CD4-positive, alpha-beta T cell (primary cell): ENCODE measurements at regions not wholly inside any gene's neighbourhood (a gene's known extent, or its start where the extent isn't known, plus 50 kb on each side); places are given as distances from the start of the nearest gene placed in this dataset.

ENCODE experiments used
- ATAC-seq: fragments of 200-7000 bp; cut with Tn5 transposase; one replicate; pipeline ENCODE4 v1.10.0; 2022; ENCODE audit warnings: mild to moderate bottlenecking; ENCODE audit not compliant: poor library complexity
- CTCF ChIA-PET: fragments of 350-600 bp; sonication (Branson Sonifier 250); formaldehyde crosslinking; loops from one replicate; lab custom pipeline; 2021; ENCODE audit warnings: antibody characterized with exemption, inconsistent platforms; lab: Charles Lee
- POLR2A ChIA-PET: fragments of 350-600 bp; sonication (Branson Sonifier 250); formaldehyde crosslinking; loops from one replicate; lab custom pipeline; 2021; ENCODE audit warnings: antibody characterized with exemption, inconsistent platforms; lab: Charles Lee
- DNase-seq, 14 experiments: peaks; one replicate each; pipeline ENCODE4 v3.0.0-alpha.2; 2013 to 2020; ENCODE audit warnings: mixed read lengths in 2 of 14
- H3K27ac ChIP-seq, 2 donors: one replicate each; pipeline versions ENCODE4 v1.5.1 to v1.7.0; 2013; ENCODE audit warnings: low read length in 2 of 2, low read depth in 1 of 2, mild to moderate bottlenecking in 1 of 2
- H3K27me3 ChIP-seq, 2 experiments: 1 replicate in 1 of 2; 2 replicates in 1 of 2; pipeline versions ENCODE4 v1.6.1 to v1.7.0; 2013; ENCODE audit warnings: low read length in 2 of 2, control low read depth in 1 of 2, mild to moderate bottlenecking in 1 of 2, moderate library complexity in 1 of 2; ENCODE audit not compliant: insufficient read depth in 2 of 2, control insufficient read depth in 1 of 2
- H3K36me3 ChIP-seq: one replicate; pipeline ENCODE4 v1.6.1; 2013; ENCODE audit warnings: low read length, control low read depth; ENCODE audit not compliant: insufficient read depth
- H3K4me1 ChIP-seq: one replicate; pipeline ENCODE4 v1.6.1; 2013; ENCODE audit warnings: low read length, control low read depth; ENCODE audit not compliant: insufficient read depth
- H3K4me3 ChIP-seq: one replicate; pipeline ENCODE4 v1.5.1; 2013; ENCODE audit warnings: mild to moderate bottlenecking, low read length, moderate library complexity
- H3K9me3 ChIP-seq, 2 experiments: 1 replicate in 1 of 2; 2 replicates in 1 of 2; pipeline versions ENCODE4 v1.6.1 to v1.7.0; 2013; ENCODE audit warnings: low read length in 2 of 2, mild to moderate bottlenecking in 2 of 2, control low read depth in 1 of 2, moderate library complexity in 1 of 2; ENCODE audit not compliant: control insufficient read depth in 1 of 2, insufficient read depth in 1 of 2
- H3K27ac Mint-ChIP-seq: one replicate; pipeline ENCODE4 v1.8.0; 2020; ENCODE audit warnings: mixed read lengths
- H3K27me3 Mint-ChIP-seq: one replicate; pipeline ENCODE4 v1.8.0; 2021; ENCODE audit warnings: mixed read lengths
- H3K36me3 Mint-ChIP-seq: one replicate; pipeline ENCODE4 v1.8.0; 2021; ENCODE audit warnings: low read depth, mixed read lengths
- H3K4me1 Mint-ChIP-seq: one replicate; pipeline ENCODE4 v1.8.0; 2021; ENCODE audit warnings: low read depth, mixed read lengths
- H3K4me3 Mint-ChIP-seq: one replicate; pipeline ENCODE4 v1.8.0; 2020; ENCODE audit warnings: mild to moderate bottlenecking, mixed read lengths
- H3K9me3 Mint-ChIP-seq: one replicate; pipeline ENCODE4 v1.8.0; 2020; ENCODE audit warnings: mixed read lengths
- intact Hi-C, 2 experiments: fragments of 100-400 bp; cut with DNase I in 1 of 2; cut with micrococcal nuclease in 1 of 2; formaldehyde crosslinking; loops; one replicate each; pipeline versions ENCODE4 v1.15.1 to v1.9.0; 2023 to 2025; cut with DNase I, micrococcal nuclease
- TF ChIP-seq, protein P1 (sequence below): fragments of 200-600 bp; IDR thresholded peaks from one replicate; pipeline ENCODE4 v1.8.0; 2022; ENCODE audit warnings: antibody characterized with exemption, mild to moderate bottlenecking

DNA sequence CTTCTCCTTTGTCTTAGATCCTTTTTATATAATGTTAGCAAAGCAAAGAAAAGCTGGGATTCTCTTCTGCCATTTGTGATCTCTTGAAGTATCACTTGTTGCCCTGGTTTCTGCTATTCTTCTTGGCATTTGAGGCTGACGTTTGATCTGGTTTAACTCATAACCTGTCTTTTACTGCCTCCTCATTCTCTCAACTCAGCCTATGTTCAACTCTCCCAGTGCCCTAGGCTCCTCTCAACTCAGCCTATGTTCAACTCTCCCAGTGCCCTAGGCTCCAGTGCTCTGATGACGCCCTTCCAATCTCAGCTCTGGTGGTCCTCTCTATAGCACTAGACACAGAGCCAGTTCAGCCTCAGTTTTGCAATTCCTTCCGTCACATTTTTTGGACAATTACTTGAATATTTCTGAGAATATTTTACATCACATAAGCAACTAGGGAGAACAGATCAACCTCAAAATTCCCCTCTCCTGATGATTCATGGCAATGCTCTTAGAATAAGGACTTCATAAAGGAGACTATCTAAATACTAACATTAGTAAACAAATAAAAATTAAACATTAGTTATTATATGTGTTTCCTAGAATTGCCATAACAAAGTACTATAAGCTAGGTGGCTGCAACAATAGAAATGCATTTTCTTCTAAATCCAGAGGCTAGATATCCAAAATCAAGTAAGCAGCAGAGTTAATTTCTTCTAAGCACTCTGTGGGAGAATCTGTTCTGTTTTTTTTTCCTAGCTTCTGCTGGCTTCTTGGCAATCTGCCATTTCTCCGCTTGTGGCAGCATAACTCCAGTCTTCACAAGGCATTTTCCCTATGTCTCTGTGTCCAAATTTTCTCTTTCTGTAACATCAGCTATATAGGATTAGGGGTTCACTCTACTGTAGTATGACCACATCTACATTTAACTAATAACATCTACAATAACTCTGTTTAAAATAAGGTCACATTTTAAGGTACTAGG is 662.1 kb upstream of the FTMT start:
- no peaks in the 10 kb centered on the region for H3K4me1 ChIP-seq
- POLR2A ChIA-PET, result no interaction called here
- no peaks in the 10 kb centered on the region for H3K9me3 ChIP-seq
- H3K27me3 ChIP-seq, result no peaks in the 10 kb centered on the region
- TF ChIP-seq, protein P1, sequence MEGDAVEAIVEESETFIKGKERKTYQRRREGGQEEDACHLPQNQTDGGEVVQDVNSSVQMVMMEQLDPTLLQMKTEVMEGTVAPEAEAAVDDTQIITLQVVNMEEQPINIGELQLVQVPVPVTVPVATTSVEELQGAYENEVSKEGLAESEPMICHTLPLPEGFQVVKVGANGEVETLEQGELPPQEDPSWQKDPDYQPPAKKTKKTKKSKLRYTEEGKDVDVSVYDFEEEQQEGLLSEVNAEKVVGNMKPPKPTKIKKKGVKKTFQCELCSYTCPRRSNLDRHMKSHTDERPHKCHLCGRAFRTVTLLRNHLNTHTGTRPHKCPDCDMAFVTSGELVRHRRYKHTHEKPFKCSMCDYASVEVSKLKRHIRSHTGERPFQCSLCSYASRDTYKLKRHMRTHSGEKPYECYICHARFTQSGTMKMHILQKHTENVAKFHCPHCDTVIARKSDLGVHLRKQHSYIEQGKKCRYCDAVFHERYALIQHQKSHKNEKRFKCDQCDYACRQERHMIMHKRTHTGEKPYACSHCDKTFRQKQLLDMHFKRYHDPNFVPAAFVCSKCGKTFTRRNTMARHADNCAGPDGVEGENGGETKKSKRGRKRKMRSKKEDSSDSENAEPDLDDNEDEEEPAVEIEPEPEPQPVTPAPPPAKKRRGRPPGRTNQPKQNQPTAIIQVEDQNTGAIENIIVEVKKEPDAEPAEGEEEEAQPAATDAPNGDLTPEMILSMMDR, result no peak
- no peak overlapping the region for H3K27ac ChIP-seq
- Mint-ChIP-seq H3K27me3 (no peaks in the 10 kb centered on the region), H3K36me3 (no peaks in the 10 kb centered on the region), H3K9me3 (peaks cover 8% of the 10 kb centered on the region), H3K4me1 (no peaks in the 10 kb centered on the region), H3K4me3 (no peak overlapping the region), H3K27ac (no peak overlapping the region)
- intact Hi-C loops, result no loop called here
- ATAC-seq (no peak), DNase-seq (no peak)
- no peaks in the 10 kb centered on the region for H3K36me3 ChIP-seq
- CTCF ChIA-PET, result no interaction called here
- H3K4me3 ChIP-seq, result no peak overlapping the region

DNA sequence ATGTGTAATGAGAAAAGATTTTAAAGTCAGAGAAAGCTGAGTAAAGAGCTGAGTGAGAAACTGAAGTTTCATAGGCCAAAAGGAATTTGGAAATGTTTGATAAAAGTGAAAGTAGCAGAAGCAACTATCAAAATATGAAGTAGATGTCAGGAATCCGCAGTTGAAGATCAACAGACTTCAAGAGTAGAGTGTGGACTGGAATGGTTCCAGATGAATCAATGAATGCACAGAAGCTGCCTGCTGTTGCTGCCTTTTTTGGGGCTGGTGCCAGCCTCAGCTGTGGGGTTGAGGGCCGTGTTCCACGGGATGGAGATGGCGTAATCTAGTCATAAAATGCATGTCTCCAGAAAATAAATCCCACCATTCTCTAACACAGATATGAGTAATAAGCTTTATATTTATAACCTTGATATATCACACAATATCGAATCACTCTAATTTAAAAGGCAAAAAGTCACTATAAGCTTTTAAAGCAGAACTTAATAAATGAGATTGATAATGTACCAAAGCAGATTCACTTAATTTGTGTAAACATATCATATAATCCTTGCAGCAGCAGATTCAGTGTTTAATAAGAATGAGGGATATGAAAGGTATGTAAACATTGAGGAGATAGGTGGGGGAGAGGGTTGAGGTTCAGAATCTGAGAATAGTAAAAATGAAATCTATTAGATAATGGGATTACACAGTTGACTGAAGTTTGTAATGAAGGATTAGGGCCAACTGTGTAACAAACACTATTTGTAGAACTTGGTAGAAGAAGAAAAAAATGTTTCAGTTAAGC is 652.3 kb upstream of the FTMT start:
- Mint-ChIP-seq H3K27me3 (no peaks in the 10 kb centered on the region), H3K9me3 (peaks cover 3% of the 10 kb centered on the region), H3K27ac (no peak overlapping the region), H3K4me1 (no peaks in the 10 kb centered on the region), H3K36me3 (no peaks in the 10 kb centered on the region), H3K4me3 (no peak overlapping the region)
- CTCF ChIA-PET, result no interaction called here
- Histone ChIP-seq H3K27ac (no peak overlapping the region), H3K36me3 (no peaks in the 10 kb centered on the region), H3K4me1 (no peaks in the 10 kb centered on the region), H3K4me3 (no peak overlapping the region), H3K27me3 (no peaks in the 10 kb centered on the region), H3K9me3 (peaks cover 0 to 8% of the 10 kb centered on the region in 2 experiments)
- POLR2A ChIA-PET, result interaction anchor here (0.6 kb wide), 1 partner anchor 375 kb away, joined by 3 read pairs; no protein-coding TSS in a partner anchor
- TF ChIP-seq, protein P1, result no peak
- DNase-seq (no peak), ATAC-seq (no peak)
- intact Hi-C loops, result no loop called here

DNA sequence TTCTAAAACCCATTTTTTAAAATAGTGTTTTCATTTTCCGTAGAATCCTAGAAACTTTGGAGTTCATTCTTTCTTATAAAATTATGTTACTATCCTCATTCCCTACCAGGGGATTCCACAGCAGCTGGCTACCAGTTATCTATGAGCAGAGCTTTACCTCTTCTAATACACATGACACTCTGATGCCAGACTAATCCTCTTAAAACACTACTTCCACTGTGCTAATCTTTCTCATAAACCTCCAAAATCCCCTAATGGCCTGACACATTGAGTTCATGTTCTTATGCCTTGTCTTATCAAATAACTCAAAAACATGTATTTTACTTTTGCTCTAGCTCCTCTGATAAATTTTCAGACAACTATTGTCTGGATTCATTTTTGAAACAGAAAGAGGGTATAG is 633.6 kb upstream of the FTMT start:
- Mint-ChIP-seq H3K4me1 (no peaks in the 10 kb centered on the region), H3K36me3 (no peaks in the 10 kb centered on the region), H3K27ac (no peak overlapping the region), H3K27me3 (no peaks in the 10 kb centered on the region), H3K9me3 (peaks cover 26% of the 10 kb centered on the region), H3K4me3 (no peak overlapping the region)
- CTCF ChIA-PET, result no interaction called here
- POLR2A ChIA-PET, result no interaction called here
- no peaks in the 10 kb centered on the region for H3K27me3 ChIP-seq
- no peaks in the 10 kb centered on the region for H3K4me1 ChIP-seq
- DNase-seq (no peak), ATAC-seq (no peak)
- no peaks in the 10 kb centered on the region for H3K36me3 ChIP-seq
- intact Hi-C loops, result no loop called here
- TF ChIP-seq, protein P1, result no peak
- no peak overlapping the region for H3K27ac ChIP-seq
- H3K4me3 ChIP-seq, result no peak overlapping the region
- peaks cover 0 to 22% of the 10 kb centered on the region in 2 experiments for H3K9me3 ChIP-seq
